HG02981 (cell line): ENCODE measurements at regions not wholly inside any gene's neighbourhood (a gene's known extent, or its start where the extent isn't known, plus 50 kb on each side); places are given as distances from the start of the nearest gene placed in this dataset.

Experiments
- ATAC-seq: cut with Tn5 transposase; IDR thresholded peaks from one replicate; pipeline ENCODE4 v1.9.1; 2021; ENCODE audit warnings: mild to moderate bottlenecking, moderate library complexity; ENCODE audit not compliant: unreplicated experiment

GRCh38 chr11:42161886-42162285, 702.4 kb upstream of the LRRC4C start:
- no peak for ATAC-seq

- ATAC-seq = no peak
Measured at GRCh38 chr11:42169191-42169590, 709.7 kb upstream of the LRRC4C start.

GRCh38 chr11:42170601-42171000, 711.1 kb upstream of the LRRC4C start:
- no peak for ATAC-seq

DNA sequence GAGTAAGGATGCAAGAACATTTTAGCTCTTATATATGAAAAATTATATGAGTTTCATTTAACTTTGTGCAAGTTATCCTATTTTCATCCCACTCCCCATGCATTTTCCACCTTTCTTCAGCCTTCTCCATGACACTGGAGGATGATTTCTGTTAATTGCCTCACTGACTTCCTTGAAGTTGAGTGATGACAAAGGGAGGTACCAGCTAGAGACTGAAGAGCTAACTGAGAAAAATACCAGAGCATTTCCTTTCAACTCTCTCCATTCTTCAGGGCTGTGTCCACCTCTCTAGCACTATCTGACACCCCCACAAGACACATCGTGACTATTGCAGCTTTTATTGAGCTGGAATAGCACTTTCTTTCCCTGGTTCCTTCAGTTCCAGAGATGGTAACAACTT, 711.6 kb upstream of the LRRC4C start:
- no peak for ATAC-seq

GRCh38 chr11:42172441-42172840, 713.0 kb upstream of the LRRC4C start:
- no peak for ATAC-seq

- ATAC-seq = no peak
Measured at GRCh38 chr11:42175203-42175602, 715.8 kb upstream of the LRRC4C start.

DNA sequence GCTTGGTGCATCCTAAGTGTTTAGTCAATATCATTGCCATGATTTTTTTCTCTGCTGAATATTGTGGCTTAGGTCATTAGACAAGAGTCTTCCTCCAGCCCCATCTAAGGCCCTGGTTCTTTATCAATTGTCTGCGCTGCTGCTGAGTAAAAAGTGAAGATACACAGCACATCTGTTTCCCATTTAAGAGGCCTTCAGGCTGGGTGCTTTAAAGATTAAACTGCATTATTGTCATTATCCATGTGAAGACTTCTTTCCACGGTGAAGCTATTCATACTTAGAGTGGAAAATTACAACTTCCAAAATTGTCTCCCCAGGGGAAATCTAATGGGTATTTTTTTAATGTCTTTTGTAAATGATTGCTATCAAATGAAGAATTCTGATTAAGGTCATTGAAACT, 719.8 kb upstream of the LRRC4C start:
- ATAC-seq = no peak

GRCh38 chr11:42195289-42196013, 736.0 kb upstream of the LRRC4C start:
- no peak for ATAC-seq

DNA sequence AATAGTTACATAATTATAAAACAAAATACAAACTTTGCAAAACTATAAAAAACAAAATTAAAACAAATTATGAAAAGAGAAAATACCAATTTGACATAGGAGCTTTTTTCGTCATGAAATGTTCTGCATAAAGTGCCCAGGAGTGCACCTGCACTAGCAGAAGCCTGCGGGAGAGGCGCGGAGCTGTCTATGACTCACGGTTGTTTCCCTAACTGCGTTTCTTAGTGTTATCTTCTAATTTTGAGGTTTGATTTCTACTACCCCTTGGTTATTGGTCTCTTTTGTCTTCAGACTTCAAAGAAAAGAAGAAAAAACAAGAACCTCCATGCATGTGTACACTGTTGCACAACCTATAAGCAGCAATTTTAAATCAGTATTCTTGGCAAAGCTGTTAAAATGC, 740.9 kb upstream of the LRRC4C start:
- ATAC-seq = no peak

DNA sequence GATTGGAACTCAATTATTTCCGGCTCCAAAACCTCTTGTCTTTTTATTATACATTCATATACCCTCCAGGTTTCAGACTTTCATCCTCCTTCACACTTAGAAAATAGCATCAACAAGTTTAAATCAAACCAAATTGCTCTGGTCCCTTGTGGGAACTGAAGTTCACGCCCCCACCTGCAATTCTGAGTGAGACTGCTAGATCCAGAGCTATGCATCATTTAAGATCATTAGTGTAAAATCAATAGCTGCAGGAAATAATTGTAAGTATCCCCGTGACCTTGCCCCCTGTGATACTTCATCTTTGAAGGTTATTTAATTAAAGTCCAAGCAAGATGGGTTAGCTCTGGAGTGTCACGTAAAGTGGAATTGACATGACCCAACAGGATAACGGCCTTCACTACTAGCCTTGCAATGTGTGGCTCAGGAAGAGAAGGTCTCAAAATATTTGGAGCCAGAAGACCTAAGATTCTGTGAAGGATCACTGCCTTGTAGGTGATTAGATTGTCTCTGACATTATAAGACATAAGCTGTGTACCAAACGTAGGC, 742.2 kb upstream of the LRRC4C start:
- ATAC-seq = no peak

GRCh38 chr11:42205518-42205917, 746.1 kb upstream of the LRRC4C start:
- ATAC-seq = no peak

- ATAC-seq = no peak
Measured at GRCh38 chr11:42225664-42226063, 766.2 kb upstream of the LRRC4C start.

DNA sequence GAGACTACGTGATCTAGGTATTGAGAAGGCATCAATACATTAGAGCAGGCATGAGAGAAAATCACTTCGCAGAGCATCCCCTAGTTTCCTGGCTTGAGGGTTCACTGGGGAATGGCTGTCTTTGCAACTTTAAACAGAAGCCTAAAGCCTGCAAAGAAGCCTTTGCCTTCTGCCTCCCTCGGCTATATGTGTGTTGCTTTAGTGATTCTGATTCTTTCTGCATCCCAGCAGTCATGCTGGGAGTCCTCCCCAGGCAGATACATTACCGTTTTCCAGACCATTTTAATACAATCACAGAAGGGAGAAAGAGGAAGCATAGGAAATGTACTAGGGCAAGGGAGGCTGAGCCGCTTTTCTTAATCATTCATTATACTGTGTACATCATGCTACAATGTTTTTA, 773.2 kb upstream of the LRRC4C start:
- ATAC-seq = no peak

- ATAC-seq = no peak
Measured at GRCh38 chr11:42234451-42234951, 775.0 kb upstream of the LRRC4C start.

GRCh38 chr11:42237701-42238235, 778.3 kb upstream of the LRRC4C start:
- no peak for ATAC-seq

DNA sequence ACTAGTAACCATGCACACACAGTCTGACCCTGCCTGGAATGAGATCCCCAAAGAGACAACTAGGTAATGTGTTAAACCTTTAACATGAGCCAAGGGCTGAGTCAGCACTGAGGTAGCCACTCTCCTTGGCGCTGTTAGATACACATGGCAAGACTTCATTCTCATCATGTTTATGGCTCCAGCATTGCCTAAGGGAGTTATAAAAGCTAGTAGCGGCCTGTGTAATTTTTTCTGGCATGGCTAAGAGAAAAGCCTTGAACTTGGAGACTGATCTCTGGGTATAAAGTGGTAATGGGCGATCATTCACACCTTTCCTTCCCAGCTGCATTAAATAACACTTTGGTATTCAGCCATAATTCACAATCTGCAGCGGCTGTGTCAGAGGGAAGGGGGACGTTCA, 779.7 kb upstream of the LRRC4C start:
- no peak for ATAC-seq

DNA sequence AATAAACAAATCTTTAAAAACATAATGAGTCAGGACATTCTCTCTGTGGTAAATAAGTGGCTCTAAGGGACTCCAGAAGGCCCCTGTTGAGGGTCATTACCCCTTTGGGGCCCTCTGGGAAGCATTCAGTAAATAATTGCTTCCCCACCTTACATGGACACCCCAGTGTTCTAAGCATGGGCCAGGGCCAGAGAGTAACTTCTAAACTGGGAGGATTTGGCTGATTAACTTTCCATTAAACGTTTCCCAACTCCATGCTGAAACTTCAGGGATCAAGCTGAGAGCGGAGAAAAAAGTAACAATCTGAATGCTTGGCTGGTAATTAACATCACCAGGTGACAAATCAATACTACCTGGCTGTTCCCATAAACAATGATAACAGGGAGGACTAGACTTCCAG, 783.9 kb upstream of the LRRC4C start:
- no peak for ATAC-seq

- ATAC-seq = no peak
Measured at GRCh38 chr11:42244376-42244775, 784.9 kb upstream of the LRRC4C start.

DNA sequence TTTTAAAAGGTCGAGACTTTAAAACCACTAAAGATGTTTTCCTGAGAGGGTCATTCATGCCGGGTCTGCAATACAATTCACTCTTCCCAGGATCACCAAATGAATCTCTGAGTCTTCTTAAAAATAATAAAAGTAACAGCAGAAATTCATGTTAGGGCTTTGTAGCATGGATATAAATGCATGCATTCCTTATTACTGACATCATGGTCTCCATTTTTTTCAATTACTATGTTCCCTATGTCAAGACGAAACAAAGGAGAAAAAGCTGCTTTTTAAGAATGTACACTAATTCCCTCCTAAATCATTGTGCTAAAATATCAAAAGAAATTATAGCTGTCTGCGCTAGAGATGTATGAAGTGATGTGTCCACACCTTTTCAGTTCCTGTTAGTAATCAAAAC, 789.9 kb upstream of the LRRC4C start:
- no peak for ATAC-seq

DNA sequence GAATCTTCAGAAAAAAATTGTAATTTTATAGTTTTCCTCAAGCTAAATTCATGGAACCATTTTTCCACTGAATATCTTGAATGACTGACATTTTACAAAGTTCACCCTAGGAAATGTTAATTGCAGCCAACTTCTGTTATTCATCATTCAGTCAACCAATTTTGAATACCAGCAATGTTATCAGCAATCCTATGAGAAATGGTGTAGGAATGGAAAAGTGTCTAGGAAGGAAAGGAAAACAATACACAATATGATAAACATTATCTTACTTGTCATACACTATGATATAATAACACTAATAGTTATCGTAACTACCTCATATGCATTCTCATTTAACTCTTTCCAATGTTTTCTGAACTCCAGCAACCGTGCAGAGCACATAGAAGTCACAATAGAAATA, 790.5 kb upstream of the LRRC4C start:
- ATAC-seq = no peak

DNA sequence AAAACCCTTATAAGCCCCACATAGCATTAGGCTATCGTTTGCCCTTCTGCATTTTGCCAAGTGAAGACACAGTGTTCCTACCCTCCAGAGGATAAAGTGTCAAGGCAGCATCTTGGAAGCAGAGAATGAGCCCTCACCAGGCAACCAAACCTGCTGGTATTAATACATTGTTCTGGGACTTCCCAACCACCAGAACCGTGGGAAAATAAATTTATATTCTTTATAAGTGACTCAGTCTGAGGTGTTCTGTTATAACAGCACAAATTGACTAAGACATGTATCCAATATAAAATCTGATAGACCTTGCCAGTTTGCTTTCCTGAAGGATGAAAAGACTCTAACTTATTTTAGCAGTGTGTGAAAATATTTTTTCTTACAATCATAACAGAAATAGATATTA, 792.5 kb upstream of the LRRC4C start:
- ATAC-seq = no peak

DNA sequence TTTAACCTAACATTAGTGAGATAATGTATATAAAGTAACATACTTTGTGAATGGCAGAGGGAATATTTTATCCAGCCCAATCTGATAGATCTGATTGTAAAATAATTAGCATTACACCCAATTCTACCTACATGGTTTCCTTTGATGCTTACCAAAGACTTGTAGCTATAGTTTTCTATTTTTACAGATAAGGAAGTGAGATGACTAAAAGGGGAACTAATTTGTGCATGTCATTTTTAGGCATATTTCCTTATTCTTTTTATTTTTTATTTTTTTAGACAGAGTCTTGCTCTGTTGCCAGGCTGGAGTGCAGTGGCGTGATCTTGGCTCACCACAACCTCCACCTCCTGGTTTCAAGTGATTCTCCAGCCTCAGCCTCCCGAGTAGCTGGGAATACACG, 793.7 kb upstream of the LRRC4C start:
- ATAC-seq = no peak

DNA sequence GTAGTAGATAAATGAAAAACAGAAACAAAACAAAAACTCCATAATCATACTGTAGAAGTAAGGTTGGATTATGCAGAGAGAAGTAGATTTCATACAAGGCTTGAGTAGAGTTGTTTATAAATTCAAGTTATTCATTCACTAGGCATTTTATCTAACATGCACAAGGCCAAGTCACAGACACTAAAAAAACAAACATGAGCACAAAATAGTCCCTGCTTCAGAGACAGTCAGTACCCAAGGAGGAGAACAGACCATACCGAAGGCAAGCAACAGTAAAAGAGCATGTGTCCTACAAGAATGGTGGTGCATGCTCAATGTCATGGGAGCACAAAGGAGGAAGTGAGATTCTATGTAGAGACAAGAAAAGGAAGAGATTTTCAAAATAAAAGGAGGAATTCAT, 796.5 kb upstream of the LRRC4C start:
- no peak for ATAC-seq
